ENCODE measurements at regions not wholly inside any gene's neighbourhood (a gene's known extent, or its start where the extent isn't known, plus 50 kb on each side); places are given as distances from the start of the nearest gene placed in this dataset.

DNA sequence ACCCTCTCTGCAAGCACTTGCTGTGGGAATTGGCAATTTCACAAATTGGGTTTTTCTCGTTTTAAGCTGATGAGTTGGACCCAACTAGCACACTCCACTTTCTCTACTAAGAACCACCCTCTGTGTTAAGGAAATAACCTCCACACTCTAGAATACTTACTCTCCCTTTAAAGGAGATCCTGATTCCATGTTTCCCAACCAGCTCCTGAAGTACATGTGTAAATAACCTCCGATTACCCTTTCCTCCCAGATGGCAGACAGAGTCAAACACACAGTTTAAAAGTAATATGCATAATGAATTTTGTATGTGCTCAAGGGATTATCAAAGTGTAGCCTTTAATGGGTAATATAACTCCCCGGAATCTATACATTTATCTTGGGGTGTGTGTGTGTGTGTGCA, 171.3 kb upstream of the OSR1 start:
- Histone ChIP-seq H3K9me3 (no peaks in the 10 kb centered on the region), H3K27ac (no peak overlapping the region), H3K4me1 (no peaks in the 10 kb centered on the region), H3K4me3 (no peak overlapping the region), H3K36me3 (no peaks in the 10 kb centered on the region), H3K27me3 (no peaks in the 10 kb centered on the region)
- TF ChIP-seq, protein P1, sequence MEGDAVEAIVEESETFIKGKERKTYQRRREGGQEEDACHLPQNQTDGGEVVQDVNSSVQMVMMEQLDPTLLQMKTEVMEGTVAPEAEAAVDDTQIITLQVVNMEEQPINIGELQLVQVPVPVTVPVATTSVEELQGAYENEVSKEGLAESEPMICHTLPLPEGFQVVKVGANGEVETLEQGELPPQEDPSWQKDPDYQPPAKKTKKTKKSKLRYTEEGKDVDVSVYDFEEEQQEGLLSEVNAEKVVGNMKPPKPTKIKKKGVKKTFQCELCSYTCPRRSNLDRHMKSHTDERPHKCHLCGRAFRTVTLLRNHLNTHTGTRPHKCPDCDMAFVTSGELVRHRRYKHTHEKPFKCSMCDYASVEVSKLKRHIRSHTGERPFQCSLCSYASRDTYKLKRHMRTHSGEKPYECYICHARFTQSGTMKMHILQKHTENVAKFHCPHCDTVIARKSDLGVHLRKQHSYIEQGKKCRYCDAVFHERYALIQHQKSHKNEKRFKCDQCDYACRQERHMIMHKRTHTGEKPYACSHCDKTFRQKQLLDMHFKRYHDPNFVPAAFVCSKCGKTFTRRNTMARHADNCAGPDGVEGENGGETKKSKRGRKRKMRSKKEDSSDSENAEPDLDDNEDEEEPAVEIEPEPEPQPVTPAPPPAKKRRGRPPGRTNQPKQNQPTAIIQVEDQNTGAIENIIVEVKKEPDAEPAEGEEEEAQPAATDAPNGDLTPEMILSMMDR (IDR thresholded peaks at IDR 0.05), result no peak
- ATAC-seq, result peak; percentile 85
- peak in 1 of 4 donors; percentile 11 for DNase-seq
- intact Hi-C loops (cut with DNase I), result no loop called here

DNA sequence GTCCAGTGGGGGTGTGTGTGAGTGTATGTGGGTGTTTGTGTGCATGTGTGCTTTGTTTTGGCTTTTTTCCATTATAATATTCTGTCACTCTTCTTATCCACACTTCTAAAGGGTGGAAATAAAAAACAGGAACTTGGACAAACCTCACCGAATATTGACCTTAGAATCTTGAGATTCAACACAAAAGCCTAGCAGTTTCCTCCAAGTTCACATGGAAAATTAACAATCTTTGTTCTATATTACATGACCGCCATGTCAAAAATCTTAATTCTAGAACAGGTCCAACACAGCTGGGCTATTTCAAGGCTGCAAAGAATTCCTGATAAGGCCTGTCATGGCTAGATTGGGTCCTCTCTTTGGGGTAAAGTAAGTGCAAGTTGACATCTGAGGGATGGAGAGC, 169.3 kb upstream of the OSR1 start:
- intact Hi-C loops (cut with DNase I), result no loop called here
- DNase-seq, result peak in 1 of 4 donors; percentile 35
- TF ChIP-seq, protein P1 (IDR thresholded peaks at IDR 0.05), result no peak

DNA sequence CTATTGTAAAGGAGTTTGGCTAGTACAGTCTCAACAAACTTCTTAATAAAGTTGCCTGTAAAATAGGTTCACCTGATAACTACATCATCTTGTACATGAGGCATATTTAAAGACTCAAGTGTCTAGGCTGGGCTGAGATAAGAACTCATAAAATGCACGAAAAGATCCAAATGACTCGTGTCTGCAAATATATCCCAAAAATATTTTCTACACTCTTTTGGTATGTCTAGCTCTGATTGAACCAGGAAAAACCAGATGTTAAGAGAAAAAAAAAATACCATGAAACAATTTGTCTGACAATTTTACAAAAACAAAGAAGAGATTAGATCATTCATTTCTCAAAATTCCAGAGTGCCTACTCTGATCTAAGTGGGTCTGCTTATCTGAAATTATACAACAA, 166.9 kb upstream of the OSR1 start:
- H3K27ac ChIP-seq, result no peak overlapping the region
- TF ChIP-seq, protein P1 (IDR thresholded peaks at IDR 0.05), result no peak
- no peaks in the 10 kb centered on the region for H3K4me1 ChIP-seq
- H3K36me3 ChIP-seq, result no peaks in the 10 kb centered on the region
- intact Hi-C loops (cut with DNase I), result no loop called here
- H3K9me3 ChIP-seq, result no peaks in the 10 kb centered on the region
- DNase-seq (no peak), ATAC-seq (no peak)
- H3K27me3 ChIP-seq, result no peaks in the 10 kb centered on the region
- no peak overlapping the region for H3K4me3 ChIP-seq

More for the DNA sequence above, 169.3 kb upstream of the OSR1 start:
- Histone ChIP-seq H3K27me3 (no peaks in the 10 kb centered on the region), H3K27ac (no peak overlapping the region), H3K4me3 (no peak overlapping the region), H3K9me3 (no peaks in the 10 kb centered on the region), H3K4me1 (no peaks in the 10 kb centered on the region), H3K36me3 (no peaks in the 10 kb centered on the region)
- ATAC-seq, result no peak

DNA sequence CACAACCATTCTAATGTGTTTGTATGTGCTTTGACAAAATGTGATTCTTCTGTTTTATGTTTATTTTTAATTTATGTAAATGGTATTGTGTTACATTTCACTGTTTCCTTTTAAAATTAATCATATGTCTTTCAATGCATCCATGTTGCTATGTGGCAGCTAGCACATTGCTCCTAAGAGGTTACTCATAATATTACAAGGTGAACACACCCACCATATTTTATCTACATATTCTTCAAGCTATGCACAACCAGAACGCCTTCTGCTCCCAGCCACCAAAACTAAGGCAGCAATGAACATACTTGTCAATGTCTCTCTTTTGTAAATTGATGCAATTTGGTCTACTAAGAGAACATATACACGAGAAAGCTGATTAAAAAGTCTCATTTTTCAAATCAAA, 160.6 kb upstream of the OSR1 start:
- DNase-seq, result no peak
- intact Hi-C loops (cut with DNase I), result no loop called here
- Histone ChIP-seq H3K36me3 (no peaks in the 10 kb centered on the region), H3K9me3 (peaks cover 0 to 3% of the 10 kb centered on the region in 2 donors), H3K27ac (no peak overlapping the region), H3K27me3 (no peaks in the 10 kb centered on the region), H3K4me3 (no peak overlapping the region), H3K4me1 (no peaks in the 10 kb centered on the region)
- no peak for ATAC-seq
- TF ChIP-seq, protein P1 (IDR thresholded peaks at IDR 0.05), result no peak

DNA sequence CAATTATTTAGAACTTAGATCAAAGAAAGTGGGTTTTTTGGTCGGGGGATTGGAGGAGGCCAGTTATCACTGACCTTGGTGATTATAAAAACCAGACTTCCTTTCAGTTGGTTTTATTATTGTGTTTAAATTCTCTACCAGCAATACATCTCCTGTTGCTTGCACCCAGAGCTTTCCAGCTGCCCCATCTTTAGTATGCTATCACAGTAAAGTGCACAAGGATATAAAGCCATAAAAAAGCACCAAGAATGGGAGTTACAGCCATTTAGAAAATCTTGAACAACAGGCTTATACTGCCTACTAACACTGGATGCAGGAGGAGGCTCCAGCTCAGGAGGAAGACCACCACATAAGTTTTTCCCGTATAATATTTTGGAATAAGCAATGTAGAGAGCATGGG, 148.7 kb upstream of the OSR1 start:
- Histone ChIP-seq H3K36me3 (no peaks in the 10 kb centered on the region), H3K27me3 (no peaks in the 10 kb centered on the region), H3K4me3 (no peak overlapping the region), H3K9me3 (no peaks in the 10 kb centered on the region), H3K27ac (no peak overlapping the region), H3K4me1 (no peaks in the 10 kb centered on the region)
- ATAC-seq (no peak), DNase-seq (no peak)
- intact Hi-C loops (cut with DNase I), result no loop called here
- TF ChIP-seq, protein P1 (IDR thresholded peaks at IDR 0.05), result no peak

All from left lung (tissue), 4 donors.